ENCODE measurements at regions not wholly inside any gene's neighbourhood (a gene's known extent, or its start where the extent isn't known, plus 50 kb on each side); places are given as distances from the start of the nearest gene placed in this dataset.
"Not testable (repeated sequence)": the region's sequence is repeated elsewhere in the genome, so short reads cannot be mapped to it uniquely, and the experiment has no call there.

DNA sequence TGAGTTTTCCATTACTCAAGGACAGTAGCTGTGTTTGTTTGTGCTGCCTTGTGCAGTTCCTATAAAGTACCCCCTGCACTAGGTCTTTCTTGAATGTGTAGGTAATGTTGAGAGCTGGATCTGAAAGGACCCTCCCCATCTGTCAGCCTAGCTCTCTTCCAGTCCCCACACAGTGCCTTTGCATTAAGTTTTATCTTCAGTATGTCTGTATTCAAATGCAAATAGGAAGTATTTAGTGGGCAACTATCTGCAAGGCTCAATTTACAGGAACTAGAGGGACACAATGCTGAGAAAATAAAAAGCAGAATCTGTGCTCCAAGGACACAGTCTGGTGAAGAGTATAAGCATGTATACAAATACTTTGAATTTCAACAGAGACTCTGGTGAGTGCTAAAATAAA lies 558.5 kb downstream of the RFC3 start:
- TF ChIP-seq POLR2A (IDR thresholded peaks at IDR 0.05) = no peak
- TF ChIP-seq, protein P1, sequence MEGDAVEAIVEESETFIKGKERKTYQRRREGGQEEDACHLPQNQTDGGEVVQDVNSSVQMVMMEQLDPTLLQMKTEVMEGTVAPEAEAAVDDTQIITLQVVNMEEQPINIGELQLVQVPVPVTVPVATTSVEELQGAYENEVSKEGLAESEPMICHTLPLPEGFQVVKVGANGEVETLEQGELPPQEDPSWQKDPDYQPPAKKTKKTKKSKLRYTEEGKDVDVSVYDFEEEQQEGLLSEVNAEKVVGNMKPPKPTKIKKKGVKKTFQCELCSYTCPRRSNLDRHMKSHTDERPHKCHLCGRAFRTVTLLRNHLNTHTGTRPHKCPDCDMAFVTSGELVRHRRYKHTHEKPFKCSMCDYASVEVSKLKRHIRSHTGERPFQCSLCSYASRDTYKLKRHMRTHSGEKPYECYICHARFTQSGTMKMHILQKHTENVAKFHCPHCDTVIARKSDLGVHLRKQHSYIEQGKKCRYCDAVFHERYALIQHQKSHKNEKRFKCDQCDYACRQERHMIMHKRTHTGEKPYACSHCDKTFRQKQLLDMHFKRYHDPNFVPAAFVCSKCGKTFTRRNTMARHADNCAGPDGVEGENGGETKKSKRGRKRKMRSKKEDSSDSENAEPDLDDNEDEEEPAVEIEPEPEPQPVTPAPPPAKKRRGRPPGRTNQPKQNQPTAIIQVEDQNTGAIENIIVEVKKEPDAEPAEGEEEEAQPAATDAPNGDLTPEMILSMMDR (IDR thresholded peaks at IDR 0.05) = no peak

DNA sequence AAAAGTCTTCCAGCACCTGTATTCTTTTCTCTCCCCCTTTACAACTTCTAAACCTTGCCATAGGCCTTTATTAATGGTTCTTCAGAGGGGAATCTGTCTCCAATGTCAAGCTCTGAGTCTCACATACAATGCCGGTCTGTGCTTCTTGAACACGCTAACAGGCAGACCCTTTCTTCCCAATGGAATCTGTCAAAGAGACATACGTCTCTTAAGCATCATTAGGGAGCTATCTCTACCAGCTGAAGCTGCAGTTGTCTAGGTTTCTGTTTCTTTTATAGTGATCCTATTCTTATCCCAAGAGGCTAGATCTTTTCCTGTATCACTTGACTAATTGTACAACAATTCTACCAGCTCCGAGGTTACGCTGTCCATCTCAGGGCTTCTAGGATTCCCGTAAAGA lies 560.8 kb upstream of the NBEA start:
- H3K27me3 ChIP-seq = no peaks in the 10 kb centered on the region
- TF ChIP-seq, protein P1 (IDR thresholded peaks at IDR 0.05) = no peak
- TF ChIP-seq POLR2A (IDR thresholded peaks at IDR 0.05) = no peak
- no peaks in the 10 kb centered on the region for H3K9me3 ChIP-seq

More for the DNA sequence above, 558.5 kb downstream of the RFC3 start:
- Histone ChIP-seq H3K27me3 (no peaks in the 10 kb centered on the region), H3K9me3 (no peaks in the 10 kb centered on the region), H3K4me1 (no peaks in the 10 kb centered on the region), H3K4me3 (no peak overlapping the region), H3K27ac (no peak overlapping the region), H3K36me3 (no peaks in the 10 kb centered on the region)
- no peak for DNase-seq

DNA sequence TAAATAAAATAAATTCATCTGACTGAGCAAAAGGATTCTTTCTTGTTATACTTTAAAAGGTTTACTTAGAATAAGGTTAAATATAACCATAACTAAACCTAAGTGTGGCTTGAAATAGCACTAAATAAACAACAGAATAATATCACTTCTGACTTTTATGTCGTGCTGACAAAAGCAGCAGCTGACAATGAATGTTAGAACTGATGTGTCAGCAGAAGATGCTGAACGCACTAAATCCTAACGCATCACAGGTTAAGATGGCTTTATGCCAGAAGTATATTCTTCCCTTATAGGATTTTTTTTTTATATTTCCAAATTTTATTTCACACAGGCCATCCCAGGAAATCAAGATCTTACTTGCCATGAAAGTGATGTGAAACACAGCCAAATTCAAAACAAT lies 558.3 kb upstream of the NBEA start:
- Histone ChIP-seq H3K4me1 (no peaks in the 10 kb centered on the region), H3K27ac (no peak overlapping the region), H3K9me3 (no peaks in the 10 kb centered on the region), H3K4me3 (no peak overlapping the region), H3K27me3 (no peaks in the 10 kb centered on the region), H3K36me3 (no peaks in the 10 kb centered on the region)
- DNase-seq = no peak
- no peak for TF ChIP-seq POLR2A (IDR thresholded peaks at IDR 0.05)
- TF ChIP-seq, protein P1 (IDR thresholded peaks at IDR 0.05) = no peak

More for the DNA sequence above, 560.8 kb upstream of the NBEA start:
- no peak for DNase-seq
- no peak overlapping the region for H3K27ac ChIP-seq
- no peaks in the 10 kb centered on the region for H3K4me1 ChIP-seq
- no peaks in the 10 kb centered on the region for H3K36me3 ChIP-seq
- H3K4me3 ChIP-seq = no peak overlapping the region

DNA sequence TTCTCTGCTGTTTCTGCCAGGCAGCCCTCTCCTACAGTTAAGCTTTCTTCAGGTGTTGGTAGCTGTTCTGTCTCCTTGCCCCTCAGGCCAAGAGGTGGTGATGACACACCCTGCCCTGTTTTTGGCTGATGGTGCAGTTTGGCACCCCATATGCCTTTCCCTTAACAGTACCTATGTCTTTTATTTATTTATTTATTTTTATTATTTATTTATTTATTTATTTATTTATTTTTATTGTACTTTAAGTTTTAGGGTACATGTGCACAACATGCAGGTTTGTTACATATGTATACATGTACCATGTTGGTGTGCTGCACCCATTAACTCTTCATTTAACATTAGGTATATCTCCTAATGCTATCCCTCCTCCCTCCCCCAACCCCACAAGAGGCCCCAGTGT lies 555.8 kb upstream of the NBEA start:
- DNase-seq, H3K27ac ChIP-seq, H3K4me1 ChIP-seq, H3K4me3 ChIP-seq, H3K36me3 ChIP-seq, H3K27me3 ChIP-seq, H3K9me3 ChIP-seq: not testable (repeated sequence)

DNA sequence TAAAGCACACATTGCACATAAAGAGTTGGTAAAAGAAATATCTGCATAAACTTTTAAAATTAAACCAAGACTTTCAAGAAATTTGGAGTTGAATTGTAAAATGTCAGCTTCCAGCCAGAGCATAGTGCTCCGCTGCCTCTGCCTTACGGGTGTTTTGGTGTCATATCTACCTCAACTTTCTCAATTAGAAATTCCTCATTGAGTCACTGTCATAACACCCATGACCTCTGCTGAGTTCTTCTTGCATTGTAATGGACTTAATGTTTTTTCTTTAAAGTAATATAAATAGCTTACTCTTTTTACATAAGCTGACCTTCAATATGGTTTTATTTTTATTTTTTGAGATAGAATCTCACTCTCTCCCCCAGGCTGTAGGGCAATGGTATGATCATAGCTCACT lies 551.0 kb upstream of the NBEA start:
- no peaks in the 10 kb centered on the region for H3K4me1 ChIP-seq
- no peak overlapping the region for H3K4me3 ChIP-seq
- no peaks in the 10 kb centered on the region for H3K36me3 ChIP-seq
- no peak for DNase-seq
- no peak for TF ChIP-seq POLR2A (IDR thresholded peaks at IDR 0.05)
- TF ChIP-seq, protein P1 (IDR thresholded peaks at IDR 0.05) = no peak
- H3K27ac ChIP-seq = no peak overlapping the region
- no peaks in the 10 kb centered on the region for H3K9me3 ChIP-seq
- H3K27me3 ChIP-seq = no peaks in the 10 kb centered on the region

DNA sequence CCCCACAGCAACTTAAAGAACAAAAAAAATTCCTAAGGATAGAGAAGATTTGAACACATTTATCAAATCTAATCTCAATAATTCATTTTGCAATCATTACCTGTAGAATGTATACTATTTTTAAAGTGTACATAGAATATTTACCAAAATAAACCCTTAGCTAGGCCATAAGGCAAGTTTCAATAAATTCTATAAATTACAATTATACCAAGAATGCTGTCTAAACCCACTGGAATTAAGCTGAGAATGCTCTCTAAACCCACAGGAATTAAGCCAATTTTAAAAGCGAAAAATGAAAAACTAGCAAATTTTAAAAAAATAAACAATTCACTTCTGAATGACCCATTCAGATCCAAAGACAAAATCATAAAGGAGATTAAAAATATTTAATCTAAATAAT lies 540.4 kb upstream of the NBEA start:
- no peaks in the 10 kb centered on the region for H3K36me3 ChIP-seq
- no peaks in the 10 kb centered on the region for H3K4me1 ChIP-seq
- H3K9me3 ChIP-seq = no peaks in the 10 kb centered on the region
- no peak for TF ChIP-seq POLR2A (IDR thresholded peaks at IDR 0.05)
- TF ChIP-seq, protein P1 (IDR thresholded peaks at IDR 0.05) = no peak
- no peaks in the 10 kb centered on the region for H3K27me3 ChIP-seq
- DNase-seq = no peak
- H3K27ac ChIP-seq = no peak overlapping the region
- H3K4me3 ChIP-seq = no peak overlapping the region

All from Peyer's patch (tissue), 4 donors.